Immature natural killer cell (primary cell): ENCODE measurements at regions not wholly inside any gene's neighbourhood (a gene's known extent, or its start where the extent isn't known, plus 50 kb on each side); places are given as distances from the start of the nearest gene placed in this dataset.

Experiments used
- DNase-seq, 3 donors: peaks; one replicate each; pipeline ENCODE4 v3.0.0; 2022; ENCODE audit warnings: mixed read lengths in 1 of 3
- H3K27ac Mint-ChIP-seq, 6 donors: one replicate each; pipeline ENCODE4 v1.8.0; 2020; ENCODE audit warnings: mixed read lengths in 6 of 6, mild to moderate bottlenecking in 5 of 6, inconsistent platforms in 4 of 6, moderate library complexity in 3 of 6
- H3K27me3 Mint-ChIP-seq, 3 donors: one replicate each; pipeline ENCODE4 v1.8.0; 2020 to 2021; ENCODE audit warnings: low read depth in 3 of 3, mild to moderate bottlenecking in 3 of 3, mixed read lengths in 3 of 3, moderate library complexity in 3 of 3, inconsistent platforms in 1 of 3
- H3K36me3 Mint-ChIP-seq, 3 donors: one replicate each; pipeline ENCODE4 v1.8.0; 2020; ENCODE audit warnings: mixed read lengths in 3 of 3, inconsistent platforms in 2 of 3, mild to moderate bottlenecking in 2 of 3
- H3K4me1 Mint-ChIP-seq, 2 donors: one replicate each; pipeline ENCODE4 v1.8.0; 2020; ENCODE audit warnings: inconsistent platforms in 2 of 2, mild to moderate bottlenecking in 2 of 2, mixed read lengths in 2 of 2, moderate library complexity in 1 of 2
- H3K4me3 Mint-ChIP-seq, 5 donors: one replicate each; pipeline ENCODE4 v1.8.0; 2020; ENCODE audit warnings: mild to moderate bottlenecking in 5 of 5, mixed read lengths in 5 of 5, inconsistent platforms in 3 of 5, moderate library complexity in 3 of 5
- H3K9me3 Mint-ChIP-seq, 6 donors: one replicate each; pipeline ENCODE4 v1.8.0; 2020; ENCODE audit warnings: mild to moderate bottlenecking in 6 of 6, mixed read lengths in 6 of 6, inconsistent platforms in 4 of 6, moderate library complexity in 3 of 6

- Mint-ChIP-seq H3K36me3 (no peaks in the 10 kb centered on the region), H3K4me1 (no peaks in the 10 kb centered on the region), H3K27ac (no peak overlapping the region), H3K27me3 (peaks cover 0 to 7% (median 3%) of the 10 kb centered on the region in 3 donors), H3K4me3 (no peak overlapping the region), H3K9me3 (no peaks in the 10 kb centered on the region)
- DNase-seq: no peak
Measured at GRCh38 chr16:5377280-5377898, 279.8 kb upstream of the EEF2KMT start.

- Mint-ChIP-seq H3K27me3 (peaks cover 3 to 9% (median 6%) of the 10 kb centered on the region in 3 donors), H3K4me3 (no peak overlapping the region), H3K36me3 (no peaks in the 10 kb centered on the region), H3K4me1 (no peaks in the 10 kb centered on the region), H3K9me3 (peaks cover 0 to 3% (median 0%) of the 10 kb centered on the region in 6 donors), H3K27ac (no peak overlapping the region)
- DNase-seq: no peak
Measured at GRCh38 chr16:5374184-5374583, 276.6 kb upstream of the EEF2KMT start.

DNA sequence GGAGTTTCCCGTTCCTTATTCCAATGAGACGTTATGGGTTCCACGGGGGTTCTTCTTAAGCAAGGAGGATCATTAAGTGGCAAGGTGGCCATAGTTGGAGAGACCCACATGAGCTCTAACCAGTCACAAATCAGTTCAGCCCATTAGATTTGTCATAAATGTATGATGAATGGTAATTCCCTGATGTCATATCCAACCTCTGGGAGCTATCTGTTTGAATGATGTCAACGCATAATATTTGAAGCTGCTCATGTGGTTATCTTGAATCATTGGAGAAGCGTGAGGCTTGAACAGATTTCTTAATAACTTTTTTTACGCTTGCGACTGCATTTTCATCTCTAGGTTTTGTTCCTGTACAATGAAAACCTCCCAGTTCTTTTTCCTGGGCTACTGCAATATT, 270.4 kb upstream of the EEF2KMT start:
- no peak for DNase-seq
- H3K27me3 Mint-ChIP-seq: peaks cover 2 to 6% (median 5%) of the 10 kb centered on the region in 3 donors
- no peaks in the 10 kb centered on the region for H3K4me1 Mint-ChIP-seq
- H3K36me3 Mint-ChIP-seq: no peaks in the 10 kb centered on the region
- no peak overlapping the region for H3K4me3 Mint-ChIP-seq
- H3K9me3 Mint-ChIP-seq: peaks cover 0 to 3% (median 0%) of the 10 kb centered on the region in 6 donors
- no peak overlapping the region for H3K27ac Mint-ChIP-seq

GRCh38 chr16:5366126-5366525, 268.5 kb upstream of the EEF2KMT start:
- Mint-ChIP-seq H3K36me3 (no peaks in the 10 kb centered on the region), H3K9me3 (peaks cover 0 to 3% (median 0%) of the 10 kb centered on the region in 6 donors), H3K4me3 (no peak overlapping the region), H3K27ac (no peak overlapping the region), H3K4me1 (no peaks in the 10 kb centered on the region), H3K27me3 (peaks cover 0 to 5% (median 4%) of the 10 kb centered on the region in 3 donors)
- no peak for DNase-seq

GRCh38 chr16:5364186-5364585, 266.6 kb upstream of the EEF2KMT start:
- no peak for DNase-seq
- H3K27ac Mint-ChIP-seq: no peak overlapping the region
- no peak overlapping the region for H3K4me3 Mint-ChIP-seq
- no peaks in the 10 kb centered on the region for H3K36me3 Mint-ChIP-seq
- no peaks in the 10 kb centered on the region for H3K9me3 Mint-ChIP-seq
- peaks cover 0 to 5% (median 4%) of the 10 kb centered on the region in 3 donors for H3K27me3 Mint-ChIP-seq
- no peaks in the 10 kb centered on the region for H3K4me1 Mint-ChIP-seq

DNA sequence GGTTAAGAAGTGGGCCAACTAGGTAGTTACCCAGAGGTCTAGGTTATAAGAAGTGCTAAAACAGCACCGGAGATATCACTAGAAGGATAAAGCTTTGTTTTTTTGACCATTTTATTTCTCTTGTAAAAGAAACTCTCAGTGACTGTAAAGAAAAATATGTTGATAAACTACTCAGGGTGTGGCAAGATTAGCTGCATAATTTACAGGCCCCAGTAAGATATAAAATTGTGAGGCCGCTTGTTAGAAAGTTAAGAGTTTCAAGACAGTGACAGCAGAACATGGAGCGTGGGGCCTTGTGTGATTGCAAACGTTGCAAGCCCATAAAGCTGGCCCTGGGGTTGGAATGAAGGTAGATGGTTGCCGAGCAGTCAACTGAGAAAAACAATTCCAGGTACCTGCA, 263.7 kb upstream of the EEF2KMT start:
- DNase-seq: no peak
- Mint-ChIP-seq H3K4me3 (no peak overlapping the region), H3K4me1 (no peaks in the 10 kb centered on the region), H3K27ac (no peak overlapping the region), H3K36me3 (no peaks in the 10 kb centered on the region), H3K27me3 (peaks cover 0 to 4% (median 3%) of the 10 kb centered on the region in 3 donors), H3K9me3 (no peaks in the 10 kb centered on the region)

DNA sequence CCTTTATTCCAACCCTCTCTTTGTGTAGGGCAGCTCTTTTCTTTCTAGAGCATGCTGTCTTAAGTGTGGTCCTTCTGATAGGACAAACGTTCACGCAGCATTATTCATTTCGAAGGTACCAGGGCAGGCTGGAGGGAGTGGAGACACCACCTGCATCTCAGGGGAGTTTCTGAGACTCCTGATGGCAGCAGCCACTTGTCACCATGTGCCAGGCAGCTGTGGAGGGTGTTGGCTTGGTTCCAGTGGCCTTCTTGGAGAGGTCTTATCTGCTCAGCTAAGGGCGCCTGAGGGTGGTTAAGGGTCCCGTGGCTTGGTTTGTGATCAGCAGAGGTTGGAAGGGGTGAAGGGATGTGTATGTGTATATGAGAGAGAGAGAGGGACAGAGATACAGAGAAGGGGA, 257.1 kb upstream of the EEF2KMT start:
- H3K36me3 Mint-ChIP-seq: no peaks in the 10 kb centered on the region
- no peak overlapping the region for H3K4me3 Mint-ChIP-seq
- H3K27me3 Mint-ChIP-seq: peaks cover 3 to 6% (median 5%) of the 10 kb centered on the region in 3 donors
- no peaks in the 10 kb centered on the region for H3K9me3 Mint-ChIP-seq
- DNase-seq: no peak
- H3K4me1 Mint-ChIP-seq: no peaks in the 10 kb centered on the region
- no peak overlapping the region for H3K27ac Mint-ChIP-seq

DNA sequence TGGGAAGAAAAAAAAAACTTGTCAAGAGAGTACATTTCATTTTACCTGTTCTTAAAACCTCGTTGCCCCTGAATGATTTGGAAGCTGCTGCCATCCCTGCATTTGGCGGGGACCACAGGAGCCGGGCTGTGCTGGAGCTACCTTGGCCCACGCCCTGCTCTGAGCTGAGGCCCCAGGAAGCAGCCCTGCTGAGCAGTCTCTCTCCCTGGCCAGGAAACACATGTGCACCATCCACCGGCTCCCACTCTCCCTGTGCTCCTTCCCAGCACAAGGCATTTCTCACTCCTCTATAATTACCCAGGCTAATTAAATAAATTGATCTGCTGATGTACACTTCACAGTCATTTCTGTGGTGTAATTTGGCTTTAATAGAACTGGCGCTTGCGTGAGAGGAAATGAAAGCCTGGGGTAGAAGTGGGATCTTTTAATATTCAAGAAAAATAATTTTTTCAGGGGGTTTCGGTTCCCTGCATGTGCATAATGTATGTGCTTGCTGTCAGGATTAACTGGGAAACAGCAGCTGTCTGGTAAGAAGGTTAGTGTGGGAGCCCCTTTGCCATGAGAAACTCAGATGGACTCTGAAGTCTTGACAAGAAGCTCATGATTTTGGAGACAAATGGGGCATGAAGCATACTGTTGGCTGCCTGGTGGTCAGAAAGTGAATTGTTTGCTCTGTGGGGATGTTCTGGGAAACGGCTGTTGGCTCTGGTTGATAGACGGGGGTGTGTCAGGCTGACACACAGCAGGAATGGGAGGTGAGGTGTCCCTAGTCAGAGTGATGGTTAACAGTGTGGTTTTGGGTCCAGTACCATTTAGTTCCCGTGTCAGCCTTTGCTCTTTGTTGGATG, 252.3 kb upstream of the EEF2KMT start:
- no peak for DNase-seq
- H3K36me3 Mint-ChIP-seq: no peaks in the 10 kb centered on the region
- H3K4me1 Mint-ChIP-seq: no peaks in the 10 kb centered on the region
- H3K27ac Mint-ChIP-seq: no peak overlapping the region
- no peaks in the 10 kb centered on the region for H3K9me3 Mint-ChIP-seq
- no peak overlapping the region for H3K4me3 Mint-ChIP-seq
- peaks cover 2 to 6% (median 6%) of the 10 kb centered on the region in 3 donors for H3K27me3 Mint-ChIP-seq

- Mint-ChIP-seq H3K27ac (no peak overlapping the region), H3K36me3 (no peaks in the 10 kb centered on the region), H3K27me3 (peaks cover 2 to 13% (median 6%) of the 10 kb centered on the region in 3 donors), H3K4me3 (no peak overlapping the region), H3K4me1 (no peaks in the 10 kb centered on the region), H3K9me3 (no peaks in the 10 kb centered on the region)
- DNase-seq: no peak
Measured at GRCh38 chr16:5349101-5349500, 251.5 kb upstream of the EEF2KMT start.

DNA sequence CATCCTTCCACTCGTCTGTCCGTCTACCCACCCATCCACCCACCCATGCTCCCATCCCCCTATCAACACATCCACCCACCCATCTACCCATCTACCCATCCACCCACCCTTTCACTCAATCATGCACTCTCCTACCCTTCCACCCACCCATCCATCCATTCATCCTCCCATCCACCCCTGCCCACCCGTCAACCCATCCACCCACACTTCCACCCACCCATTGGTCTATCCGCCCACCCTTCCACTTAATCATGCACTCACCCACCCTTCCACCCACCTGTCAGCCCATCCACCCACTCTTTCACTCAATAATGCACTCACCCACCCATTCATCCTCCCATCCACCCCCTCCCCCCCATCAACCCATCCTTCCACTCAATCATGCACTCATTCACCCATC, 250.0 kb upstream of the EEF2KMT start:
- Mint-ChIP-seq H3K36me3 (no peaks in the 10 kb centered on the region), H3K27ac (no peak overlapping the region), H3K9me3 (no peaks in the 10 kb centered on the region), H3K27me3 (peaks cover 2 to 14% (median 6%) of the 10 kb centered on the region in 3 donors), H3K4me3 (no peak overlapping the region), H3K4me1 (no peaks in the 10 kb centered on the region)
- DNase-seq: no peak

DNA sequence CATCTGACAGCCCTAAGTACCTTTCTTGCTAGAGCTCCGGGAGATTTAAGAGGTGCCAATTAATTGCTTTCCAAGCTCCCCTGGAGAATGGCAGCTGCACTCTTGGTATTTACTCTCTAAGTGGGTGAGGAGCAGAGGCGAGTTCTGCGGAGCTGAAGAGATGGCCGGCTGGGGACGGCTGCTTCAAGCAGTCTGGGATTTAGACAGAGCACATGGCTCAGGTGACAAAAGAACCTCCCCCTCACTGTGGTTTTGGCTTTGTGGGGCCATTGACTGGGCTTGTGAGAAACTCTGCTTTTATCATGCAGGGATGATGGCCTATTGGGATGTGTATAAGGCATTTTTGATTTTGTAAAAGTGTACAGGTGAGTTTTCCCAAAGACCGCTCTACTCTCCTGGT, 239.3 kb upstream of the EEF2KMT start:
- H3K9me3 Mint-ChIP-seq: no peaks in the 10 kb centered on the region
- no peaks in the 10 kb centered on the region for H3K4me1 Mint-ChIP-seq
- H3K27ac Mint-ChIP-seq: no peak overlapping the region
- H3K27me3 Mint-ChIP-seq: peaks cover 4 to 7% (median 7%) of the 10 kb centered on the region in 3 donors
- no peak overlapping the region for H3K4me3 Mint-ChIP-seq
- no peaks in the 10 kb centered on the region for H3K36me3 Mint-ChIP-seq
- DNase-seq: no peak

GRCh38 chr16:5333991-5334390, 236.4 kb upstream of the EEF2KMT start:
- H3K4me1 Mint-ChIP-seq: no peaks in the 10 kb centered on the region
- no peak overlapping the region for H3K27ac Mint-ChIP-seq
- no peaks in the 10 kb centered on the region for H3K9me3 Mint-ChIP-seq
- no peak overlapping the region for H3K4me3 Mint-ChIP-seq
- no peak for DNase-seq
- H3K27me3 Mint-ChIP-seq: peaks cover 2 to 7% (median 4%) of the 10 kb centered on the region in 3 donors
- no peaks in the 10 kb centered on the region for H3K36me3 Mint-ChIP-seq

DNA sequence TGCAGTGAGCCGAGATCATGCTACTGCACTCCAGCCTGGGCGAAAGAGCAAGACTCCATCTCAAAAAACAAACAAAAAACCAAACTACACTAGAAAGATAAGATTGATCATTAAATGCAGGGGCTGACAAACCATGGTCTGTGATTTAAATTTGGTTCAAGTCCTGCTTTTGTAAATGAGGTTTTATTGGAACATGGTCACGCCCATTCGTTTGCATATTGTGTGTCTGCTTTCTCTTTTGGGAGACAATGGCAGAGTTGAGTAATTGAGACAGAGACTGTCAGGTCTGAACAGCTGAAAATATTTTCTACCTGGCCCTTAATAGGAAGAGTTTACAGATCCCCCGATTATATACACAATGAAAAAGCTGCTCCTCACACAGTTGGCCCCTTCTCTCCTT, 235.5 kb upstream of the EEF2KMT start:
- H3K27me3 Mint-ChIP-seq: peaks cover 0 to 5% (median 2%) of the 10 kb centered on the region in 3 donors
- DNase-seq: no peak
- H3K9me3 Mint-ChIP-seq: no peaks in the 10 kb centered on the region
- H3K4me1 Mint-ChIP-seq: no peaks in the 10 kb centered on the region
- H3K4me3 Mint-ChIP-seq: no peak overlapping the region
- no peak overlapping the region for H3K27ac Mint-ChIP-seq
- no peaks in the 10 kb centered on the region for H3K36me3 Mint-ChIP-seq

DNA sequence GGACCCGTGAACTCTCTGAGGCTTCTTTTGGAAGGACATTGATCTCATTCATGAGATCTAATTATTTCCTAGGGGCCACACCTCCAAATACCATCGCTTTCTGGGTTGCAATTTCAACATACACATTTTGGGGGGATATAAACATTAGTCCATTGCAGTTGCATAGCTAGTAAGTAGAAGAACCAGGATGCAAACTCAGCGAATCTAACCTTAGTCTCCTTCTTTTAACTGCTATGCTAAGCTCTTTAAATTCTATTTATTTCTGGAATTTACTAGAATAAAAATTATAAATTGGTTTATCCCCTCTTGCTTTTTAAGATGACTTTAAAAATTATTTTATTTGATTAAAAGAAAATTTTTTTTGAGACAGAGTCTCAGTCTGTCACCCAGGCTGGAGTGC, 232.5 kb upstream of the EEF2KMT start:
- Mint-ChIP-seq H3K27me3 (no peaks in the 10 kb centered on the region), H3K4me1 (no peaks in the 10 kb centered on the region), H3K4me3 (no peak overlapping the region), H3K27ac (no peak overlapping the region), H3K36me3 (no peaks in the 10 kb centered on the region), H3K9me3 (no peaks in the 10 kb centered on the region)
- no peak for DNase-seq
